ENCODE measurements at regions not wholly inside any gene's neighbourhood (a gene's known extent, or its start where the extent isn't known, plus 50 kb on each side); places are given as distances from the start of the nearest gene placed in this dataset.
"Not testable (repeated sequence)": the region's sequence is repeated elsewhere in the genome, so short reads cannot be mapped to it uniquely, and the experiment has no call there.

DNA sequence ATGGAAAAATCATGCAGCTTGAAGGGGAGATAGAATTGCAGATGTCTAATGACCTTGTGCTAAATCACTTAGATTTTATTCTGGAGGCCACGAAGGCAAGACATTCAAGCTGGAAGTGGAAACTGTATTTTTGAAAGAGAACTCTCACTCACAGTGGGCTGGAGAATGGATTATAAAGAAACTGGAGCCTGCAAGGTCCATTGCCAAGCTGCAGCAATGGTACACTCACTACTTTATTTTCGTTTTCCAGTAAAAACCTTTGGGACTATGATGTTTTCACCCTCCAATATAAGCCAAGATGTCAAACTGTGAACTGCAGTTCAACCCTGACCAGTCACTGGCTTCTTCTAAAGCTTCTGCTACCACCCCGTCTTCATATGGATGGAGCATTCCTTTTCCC lies 62.0 kb downstream of the SKIDA1 start:
- DNase-seq (ENCODE audit: low spot score) = no peak

DNA sequence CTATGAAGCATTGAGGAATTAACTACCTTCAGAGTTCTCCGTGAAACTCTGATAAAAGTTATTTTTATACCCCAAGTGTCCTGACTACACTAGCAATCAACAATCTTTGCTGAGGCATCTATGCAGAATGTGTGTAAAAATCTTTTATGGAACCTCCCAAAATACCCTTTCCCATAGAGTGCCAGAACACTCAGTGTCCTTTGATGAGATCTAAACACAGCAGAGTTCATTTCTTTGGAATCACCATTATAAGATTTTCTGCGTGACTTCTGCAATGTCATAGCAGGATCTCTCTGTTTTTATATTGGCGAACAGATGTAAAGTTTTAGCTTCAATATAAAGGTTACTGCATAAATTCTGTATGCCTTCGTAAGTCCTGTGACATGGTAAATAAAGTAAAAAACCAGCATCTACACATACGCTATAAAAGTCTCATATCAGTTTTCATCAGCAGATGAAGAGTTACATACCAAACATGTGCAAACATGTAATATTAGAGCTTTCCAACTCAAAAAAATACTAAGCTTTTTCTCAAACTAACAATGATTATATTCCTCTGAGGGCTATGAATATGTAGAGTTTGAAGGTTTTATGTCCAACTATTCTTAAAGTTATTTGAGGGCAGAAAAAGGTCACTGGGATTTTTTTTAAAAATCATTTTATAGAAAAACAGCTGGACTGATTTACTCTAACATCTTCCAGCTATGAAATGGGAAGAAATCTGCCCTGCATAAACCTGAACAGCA lies 67.2 kb downstream of the SKIDA1 start:
- no peak for DNase-seq (ENCODE audit: low spot score)

DNA sequence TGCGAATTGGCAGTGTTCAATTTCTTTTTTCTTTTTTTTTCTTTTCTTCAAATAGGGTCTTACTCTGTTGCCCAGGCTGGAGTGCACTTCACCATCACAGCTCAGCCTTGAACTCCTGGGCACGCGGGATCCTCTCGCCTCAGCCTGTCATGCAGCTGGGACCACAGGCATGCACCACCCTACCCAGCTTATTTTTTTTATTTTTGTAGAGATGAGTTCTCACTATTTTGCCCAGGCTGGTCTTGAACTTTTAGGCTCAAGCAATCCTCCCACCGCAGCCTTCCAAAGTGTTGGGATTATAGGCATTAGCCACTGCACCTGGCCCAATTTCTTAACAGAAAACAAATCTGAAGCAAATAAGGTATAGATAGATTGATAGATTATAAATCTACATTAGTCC lies 69.3 kb downstream of the SKIDA1 start:
- no peak for DNase-seq (ENCODE audit: low spot score)

DNA sequence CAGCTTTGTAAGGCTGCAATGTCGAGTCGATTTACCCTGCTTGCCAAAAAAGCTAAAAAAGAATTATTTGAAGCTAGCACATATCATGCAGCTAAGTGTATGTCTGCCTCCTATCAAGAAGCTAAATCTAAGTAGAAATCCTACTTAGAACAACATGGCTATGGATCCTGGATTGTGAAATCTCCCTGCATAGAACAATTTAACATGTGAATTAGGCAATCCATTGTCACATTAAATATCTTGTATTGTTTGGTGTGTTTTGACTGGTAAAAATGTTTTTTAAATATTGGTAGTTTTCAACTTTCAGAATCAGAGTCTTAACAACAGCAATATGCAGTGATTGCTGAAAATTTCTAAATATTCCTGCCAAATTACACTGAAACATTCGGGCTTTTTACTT lies 73.3 kb downstream of the SKIDA1 start:
- DNase-seq (ENCODE audit: low spot score) = no peak

DNA sequence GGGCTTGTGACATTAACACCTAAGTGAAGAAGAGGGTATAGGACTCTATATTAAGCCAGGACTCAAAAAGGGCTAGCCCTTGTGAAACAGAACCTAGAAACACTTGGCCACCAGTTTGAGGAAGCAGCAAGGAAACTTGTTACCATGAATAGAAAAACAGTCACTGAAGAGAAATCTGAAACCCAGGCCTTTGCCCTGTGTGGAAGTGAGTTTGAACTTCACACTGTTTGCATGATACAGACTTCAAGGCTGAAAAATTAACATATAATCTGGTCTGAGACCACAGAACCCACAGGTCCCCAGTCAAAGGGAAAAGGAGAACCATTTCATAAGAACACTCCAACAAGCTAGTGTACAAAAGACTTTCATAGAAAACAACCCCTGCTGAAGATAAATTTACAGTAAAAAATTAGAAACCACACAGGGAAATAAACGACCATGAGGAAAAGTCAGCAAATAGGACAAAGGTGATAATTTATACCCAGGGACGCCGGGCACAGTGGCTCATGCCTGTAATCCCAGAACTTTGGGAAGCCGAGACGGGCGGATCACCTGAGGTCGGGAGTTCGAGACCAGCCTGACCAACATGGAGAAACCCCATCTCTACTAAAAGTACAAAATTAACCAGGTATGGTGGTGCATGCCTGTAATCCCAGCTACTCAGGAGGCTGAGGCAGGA lies 76.1 kb downstream of the SKIDA1 start:
- no peak for DNase-seq (ENCODE audit: low spot score)

DNA sequence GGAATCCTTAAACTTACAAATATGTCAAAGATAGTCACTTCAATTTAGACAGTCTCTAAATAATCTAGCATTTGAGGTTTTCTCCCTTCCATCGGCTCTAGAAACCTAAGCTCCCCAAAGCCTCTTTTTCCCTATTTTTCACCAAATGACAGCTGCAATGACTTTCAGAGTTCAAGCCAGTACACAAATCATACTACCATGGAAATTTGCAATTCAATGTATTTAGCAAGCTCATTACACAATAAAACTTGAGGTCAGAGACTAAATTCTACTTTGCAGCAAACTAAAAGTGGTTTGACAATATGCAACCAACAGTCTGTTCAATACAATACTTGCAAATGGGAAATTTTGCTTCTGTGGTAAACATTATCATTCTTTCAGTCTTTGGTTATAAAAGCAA lies 80.3 kb downstream of the SKIDA1 start:
- DNase-seq (ENCODE audit: low spot score) = no peak

DNA sequence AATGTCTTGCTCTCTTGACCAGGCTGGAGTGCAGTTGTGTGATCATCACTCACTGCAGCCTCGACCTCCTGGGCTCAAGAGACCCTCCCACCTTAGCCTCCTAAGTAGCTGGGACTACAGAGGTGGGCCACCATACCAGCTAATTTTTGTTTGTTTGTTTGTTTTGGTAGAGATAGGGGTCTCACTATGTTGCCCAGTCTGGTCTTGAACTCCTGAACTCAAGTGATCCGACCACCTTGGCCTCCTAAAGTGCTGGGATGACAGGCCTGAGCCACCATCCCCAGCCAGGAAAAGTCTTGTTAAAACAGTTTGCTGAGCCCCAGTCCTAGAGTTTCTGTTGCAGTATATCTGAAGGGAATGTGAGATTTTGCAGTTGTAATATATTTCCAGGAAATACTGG lies 83.9 kb downstream of the SKIDA1 start:
- no peak for DNase-seq (ENCODE audit: low spot score)

DNA sequence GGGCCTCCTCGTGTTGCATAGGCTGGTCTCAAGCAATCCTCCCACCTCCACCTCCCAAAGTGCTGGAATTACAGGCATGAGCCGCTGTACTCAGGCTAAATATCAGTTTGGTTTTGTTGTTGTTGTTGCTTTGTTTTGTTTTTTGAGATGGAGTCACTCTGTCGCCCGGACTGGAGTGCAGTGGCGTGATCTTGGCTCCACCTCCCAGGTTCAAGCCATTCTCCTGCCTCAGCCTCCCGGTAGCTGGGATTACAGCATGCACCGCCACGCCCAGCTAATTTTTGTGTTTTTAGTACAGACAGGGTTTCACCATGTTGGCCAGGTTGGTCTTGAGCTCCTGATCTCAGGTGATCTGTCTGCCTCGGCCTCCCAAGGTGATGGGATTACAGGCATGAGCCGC lies 86.6 kb downstream of the SKIDA1 start:
- not testable (repeated sequence) for DNase-seq (ENCODE audit: low spot score)

DNA sequence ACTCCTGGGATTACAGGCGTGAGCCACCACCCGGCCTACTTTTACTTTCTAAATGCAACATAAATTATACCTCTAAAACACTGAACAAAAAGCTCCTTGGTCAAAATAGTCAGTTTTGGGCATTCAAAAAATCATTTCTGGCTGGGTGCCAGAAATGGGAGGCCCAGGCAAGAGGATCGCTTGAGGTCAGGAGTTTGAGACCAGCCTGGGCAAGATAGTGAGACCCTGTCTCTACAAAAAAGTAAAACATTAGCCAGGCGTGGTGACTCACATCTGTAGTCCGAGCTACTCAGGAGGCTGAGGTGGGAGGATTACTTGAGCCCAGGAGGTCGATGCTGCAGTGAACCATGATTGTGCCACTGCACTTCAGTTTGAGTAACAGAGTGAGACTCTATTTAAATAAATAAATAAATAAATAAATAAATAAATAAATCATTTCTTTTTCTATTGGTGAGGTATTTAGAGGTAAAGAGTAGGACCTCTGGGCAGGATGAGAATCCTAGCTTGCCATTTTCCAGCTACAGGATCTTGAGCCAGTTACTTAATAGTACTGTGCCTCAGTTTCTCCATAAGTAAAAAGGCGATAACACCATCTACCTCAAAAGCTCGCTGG lies 87.6 kb downstream of the SKIDA1 start:
- no peak for DNase-seq (ENCODE audit: low spot score)

DNA sequence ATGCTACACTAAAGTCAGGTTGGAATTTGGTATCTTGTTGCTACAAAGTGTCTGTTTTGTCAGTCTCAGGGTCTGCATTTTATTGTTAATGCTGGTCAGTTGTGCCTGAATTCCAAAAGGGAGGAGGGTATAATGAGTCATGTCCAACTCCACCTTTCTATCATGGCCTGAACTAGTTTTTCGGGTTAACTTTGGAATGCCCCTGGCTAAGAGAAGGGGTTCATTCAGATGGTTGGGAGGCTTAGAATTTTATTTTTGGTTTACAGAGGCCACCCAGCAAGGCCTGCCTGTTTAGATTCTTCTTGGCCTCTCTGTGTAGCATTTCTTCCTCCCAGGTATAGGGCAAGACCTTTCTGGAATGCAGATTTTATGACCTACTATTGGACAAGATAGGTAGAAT lies 93.2 kb downstream of the SKIDA1 start:
- no peak for DNase-seq (ENCODE audit: low spot score)

DNA sequence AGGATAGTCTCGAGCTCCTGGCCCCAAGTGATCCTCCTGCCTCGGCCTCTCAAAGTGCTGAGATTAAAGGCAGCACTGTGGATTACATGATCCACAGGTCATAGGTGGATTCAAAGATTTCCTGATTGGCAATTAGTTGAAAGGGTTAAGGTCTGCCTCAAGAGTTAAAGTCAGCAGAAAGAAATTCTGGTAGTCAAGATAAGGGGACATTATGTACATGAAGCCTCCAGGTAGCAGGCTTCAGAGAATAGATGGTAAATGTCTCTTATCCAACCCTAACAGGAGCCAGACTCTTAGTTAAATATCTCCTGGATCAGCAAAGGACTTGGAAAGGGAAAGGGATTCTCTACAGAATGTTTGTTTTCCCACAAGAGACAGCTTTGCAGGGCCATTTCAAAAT lies 93.7 kb downstream of the SKIDA1 start:
- DNase-seq (ENCODE audit: low spot score) = no peak

DNA sequence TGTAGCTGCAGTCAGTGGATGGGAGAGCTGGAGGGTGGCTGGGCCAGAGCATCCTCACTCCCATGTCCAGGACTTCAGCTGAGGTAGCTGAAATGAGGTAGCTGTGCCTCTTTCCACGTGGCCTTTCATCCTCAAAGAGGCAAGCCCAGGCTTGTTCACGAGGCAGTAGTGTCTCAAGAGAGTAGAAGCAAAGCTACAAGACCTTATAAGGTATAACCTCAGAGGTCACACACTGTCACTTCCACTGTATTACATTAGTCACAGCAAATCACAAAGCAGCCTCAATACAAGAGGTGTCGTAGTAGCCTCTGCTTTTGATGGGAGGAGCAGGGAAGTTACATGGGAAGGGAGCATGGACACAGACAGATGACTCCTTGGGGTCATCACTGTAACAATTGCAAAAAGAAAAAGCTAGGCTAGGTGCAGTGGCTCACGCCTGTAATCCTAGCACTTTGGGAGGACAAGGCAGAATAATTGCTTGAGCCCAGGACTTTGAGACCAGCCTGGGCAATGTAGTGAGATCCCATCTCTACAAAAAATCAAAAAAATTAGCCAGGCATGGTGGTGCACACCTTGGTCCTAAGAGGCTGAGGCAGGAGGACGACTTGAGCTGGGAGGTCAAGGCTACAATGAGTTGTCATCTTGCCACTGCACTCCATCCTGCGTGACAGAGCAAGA lies 97.5 kb downstream of the SKIDA1 start:
- DNase-seq (ENCODE audit: low spot score) = peak; percentile 48

DNA sequence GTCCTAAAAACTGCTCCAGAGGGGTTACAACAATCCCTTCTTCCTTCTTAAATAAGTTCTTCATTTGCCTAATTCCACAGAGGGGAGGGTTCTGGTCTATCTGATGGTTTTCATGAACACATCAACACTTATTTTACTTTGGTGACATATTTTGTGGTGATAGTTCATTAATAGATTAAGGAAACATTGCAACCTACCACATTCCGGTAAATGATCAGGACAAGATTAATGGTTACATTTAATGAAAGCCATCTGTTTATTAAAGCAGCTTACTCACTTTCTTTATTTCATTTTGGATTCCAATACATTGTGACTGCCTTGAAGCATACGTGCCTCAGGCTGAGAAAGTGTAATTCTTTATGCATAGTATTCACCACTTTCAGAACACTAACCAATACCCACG lies 101.0 kb downstream of the SKIDA1 start:
- no peak for DNase-seq (ENCODE audit: low spot score)

DNA sequence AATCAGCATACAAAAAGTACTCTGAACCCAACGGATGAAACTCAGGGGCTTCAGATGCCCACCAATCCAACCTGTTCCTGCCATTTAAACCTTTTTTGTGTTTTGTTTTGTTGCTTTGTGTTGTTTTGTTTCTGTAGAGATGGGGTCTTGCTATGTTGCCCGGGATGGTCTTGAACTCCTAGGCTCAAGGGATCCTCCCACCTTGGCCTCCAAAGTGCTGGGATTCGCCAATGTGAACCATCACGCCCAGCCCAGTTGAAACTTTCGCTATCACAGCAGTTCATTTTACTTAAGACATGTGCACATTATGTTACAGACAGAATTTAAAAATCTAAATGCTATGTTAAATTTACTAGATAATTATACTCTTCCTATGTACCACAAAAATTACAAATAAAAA lies 101.6 kb downstream of the SKIDA1 start:
- DNase-seq (ENCODE audit: low spot score) = no peak

DNA sequence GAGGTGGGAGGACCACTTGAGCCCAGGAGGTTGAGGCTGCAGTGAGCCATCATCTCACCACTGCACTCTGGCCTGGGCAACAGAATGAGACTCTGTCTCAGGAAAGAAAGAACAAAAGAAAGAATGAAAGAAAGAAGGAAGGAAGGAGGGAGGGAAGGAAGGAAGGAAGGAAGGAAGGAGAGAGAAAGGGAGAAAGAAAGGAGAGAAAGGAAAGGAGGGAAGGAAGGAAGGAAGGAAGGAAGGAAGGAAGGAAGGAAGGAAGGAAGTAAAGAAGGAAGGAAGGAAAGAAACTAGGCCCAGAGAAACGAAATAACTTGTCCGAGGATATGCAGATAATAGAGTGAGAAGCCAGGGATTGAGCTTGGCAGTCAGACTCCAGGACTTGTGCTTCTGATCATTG lies 102.1 kb downstream of the SKIDA1 start:
- no peak for DNase-seq (ENCODE audit: low spot score)

DNA sequence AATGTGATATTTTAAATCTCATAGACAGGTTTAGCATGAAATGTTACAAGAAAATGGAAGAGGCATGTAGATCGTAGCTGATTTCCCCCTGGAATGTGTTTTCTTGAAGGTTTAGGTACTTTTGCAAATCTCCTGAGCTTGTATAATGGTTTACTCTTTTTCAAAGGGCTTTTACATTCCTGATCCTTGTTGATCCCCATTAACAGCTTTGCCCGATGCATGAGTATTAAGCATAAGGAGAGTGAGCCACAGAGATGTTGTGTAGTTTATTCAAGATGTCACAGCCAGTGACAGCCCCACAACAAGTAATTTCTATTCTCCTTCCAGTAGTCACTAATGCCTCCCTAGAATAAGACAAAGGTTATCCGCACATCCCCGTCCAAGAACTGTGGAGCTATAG lies 103.7 kb downstream of the SKIDA1 start:
- no peak for DNase-seq (ENCODE audit: low spot score)

DNA sequence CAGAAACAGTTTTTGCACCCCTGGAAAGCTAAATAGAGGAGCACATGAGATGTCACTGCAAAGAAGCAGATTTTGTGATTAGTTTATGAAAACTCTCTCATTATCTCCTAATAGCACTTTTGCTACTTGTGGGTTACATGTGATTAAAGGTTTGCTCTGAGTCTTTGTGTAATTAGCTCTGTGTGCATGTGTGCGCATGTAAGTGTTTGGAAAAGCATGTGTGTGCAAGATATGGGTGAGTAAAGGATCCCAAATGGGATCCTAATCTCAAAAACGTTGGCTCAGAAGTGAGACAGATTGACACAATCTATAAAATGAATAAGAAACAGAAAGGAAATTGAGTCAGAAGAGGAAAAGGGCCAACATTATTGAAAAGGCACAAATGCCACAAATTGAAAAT lies 104.5 kb downstream of the SKIDA1 start:
- no peak for DNase-seq (ENCODE audit: low spot score)

DNA sequence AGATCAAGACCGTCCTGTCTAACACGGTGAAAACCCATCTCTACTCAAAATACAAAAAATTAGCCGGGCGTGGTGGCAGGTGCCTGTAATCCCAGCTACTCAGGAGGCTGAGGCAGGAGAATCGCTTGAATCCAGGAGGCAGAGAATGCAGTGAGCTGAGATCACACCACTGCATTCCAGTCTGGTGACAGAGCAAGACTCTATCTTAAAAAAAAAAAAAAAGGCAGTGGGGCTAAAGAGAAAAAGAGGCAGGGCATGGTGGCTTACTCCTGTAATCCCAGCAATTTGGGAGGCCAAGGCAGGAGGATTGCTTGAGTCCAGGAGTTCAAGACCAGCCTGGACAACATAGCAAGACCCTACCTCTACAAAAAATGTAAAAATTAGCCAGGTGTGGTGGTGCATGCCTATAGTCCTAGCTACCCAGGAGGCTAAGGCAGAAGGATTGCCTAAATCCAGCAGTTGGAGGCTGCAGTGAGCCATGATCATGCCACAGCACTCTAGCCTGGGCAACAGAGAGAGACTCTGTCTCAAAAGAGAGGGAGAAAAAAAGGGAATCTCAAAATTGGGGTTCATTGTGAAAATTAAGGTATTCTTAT lies 106.4 kb downstream of the SKIDA1 start:
- peak; percentile 65 for DNase-seq (ENCODE audit: low spot score)

DNA sequence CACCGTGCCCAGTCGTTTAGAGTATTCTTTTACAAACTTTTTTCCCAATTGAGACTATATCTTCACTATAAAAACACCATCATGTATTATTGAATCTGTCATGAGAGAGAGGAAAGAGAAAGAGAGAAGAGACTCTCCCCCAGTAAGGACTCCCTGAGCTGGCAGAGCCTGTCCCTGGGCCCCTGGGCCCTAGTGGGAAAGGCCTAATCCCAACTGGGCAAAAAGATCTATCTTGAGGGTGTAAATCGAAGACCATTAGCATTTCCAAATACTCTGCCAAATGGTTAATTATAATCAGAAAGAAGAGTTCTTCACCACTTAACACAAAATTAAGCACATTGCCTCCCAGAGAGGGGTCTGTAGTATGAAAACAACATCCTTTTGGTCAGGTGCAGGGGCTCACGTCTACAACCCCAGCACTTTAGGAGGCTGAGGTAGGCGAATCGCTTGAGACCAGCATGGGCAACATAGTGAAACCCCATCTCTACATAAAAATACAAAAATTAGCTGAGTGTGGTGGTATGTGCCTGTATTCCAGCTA lies 108.2 kb downstream of the SKIDA1 start:
- no peak for DNase-seq (ENCODE audit: low spot score)

DNA sequence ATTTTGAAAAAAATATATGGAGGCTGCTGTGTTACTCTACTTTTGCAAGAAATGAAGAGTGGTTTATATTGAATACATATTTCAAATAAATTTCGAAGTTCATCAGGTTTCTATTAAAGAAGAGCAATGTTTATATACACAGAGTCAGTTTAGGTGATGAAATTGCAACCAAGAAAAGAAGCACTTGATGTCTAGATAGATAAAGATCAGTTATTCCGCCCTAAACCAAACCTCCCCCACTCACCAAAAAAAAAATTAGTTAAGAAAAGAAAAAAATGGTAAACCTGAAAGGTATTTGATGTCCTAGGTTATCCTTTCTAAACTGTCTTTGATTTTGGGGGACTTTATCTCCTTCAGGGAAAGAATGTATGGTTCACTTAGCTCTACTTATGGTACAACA lies 111.8 kb downstream of the SKIDA1 start:
- DNase-seq (ENCODE audit: low spot score) = no peak

DNA sequence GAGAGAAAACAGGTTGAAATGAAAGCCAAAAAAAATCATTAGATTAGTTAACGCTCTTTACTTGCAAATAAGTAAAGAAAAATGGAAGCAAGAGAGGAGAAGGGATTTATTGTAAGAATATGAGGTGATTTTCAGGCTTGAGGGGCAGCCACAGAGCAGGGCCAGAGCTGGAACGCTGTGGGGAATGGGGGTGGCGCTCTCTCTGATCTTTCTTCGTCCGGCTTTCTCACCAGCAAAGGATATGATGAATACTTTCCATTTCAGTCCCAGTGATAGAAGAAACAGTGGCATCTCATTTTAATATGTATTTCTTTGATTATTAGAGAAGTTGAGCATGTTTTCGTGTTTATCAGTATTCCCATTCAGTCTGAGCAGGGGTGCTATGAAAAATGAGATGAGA lies 112.2 kb downstream of the SKIDA1 start:
- DNase-seq (ENCODE audit: low spot score) = no peak

DNA sequence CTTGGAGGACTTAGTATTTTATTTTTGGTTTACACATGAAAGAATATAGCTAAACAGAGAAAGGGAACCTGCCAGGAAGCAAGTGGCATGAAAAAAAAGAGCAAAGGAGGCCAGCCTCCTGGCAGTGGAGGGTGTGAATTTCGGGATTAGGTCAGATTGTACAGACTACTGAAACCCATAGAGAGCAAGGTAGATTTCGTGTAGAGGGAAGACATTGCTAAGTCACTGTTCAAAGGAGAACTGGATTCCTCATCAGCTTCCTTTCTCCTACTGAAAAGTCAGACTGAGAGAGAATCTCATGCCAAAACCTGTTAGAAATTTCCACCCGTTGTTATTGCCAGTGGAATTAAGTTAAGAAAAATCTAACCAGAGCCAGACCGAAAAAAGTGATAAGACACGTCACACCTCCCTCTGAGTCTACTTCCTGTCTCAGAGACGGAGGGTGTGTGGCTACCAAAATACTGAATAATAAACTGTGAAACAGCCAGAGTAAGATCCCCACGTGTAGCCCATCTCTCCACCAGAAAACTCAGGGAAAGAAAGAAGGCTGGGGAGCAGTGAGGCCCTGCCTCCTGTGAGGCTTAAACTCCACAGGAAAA lies 118.8 kb downstream of the SKIDA1 start:
- no peak for DNase-seq (ENCODE audit: low spot score)

Measured in kidney tubule cell (primary cell).